HG02852 (cell line): ENCODE measurements at regions not wholly inside any gene's neighbourhood (a gene's known extent, or its start where the extent isn't known, plus 50 kb on each side); places are given as distances from the start of the nearest gene placed in this dataset.
"Not testable (repeated sequence)": the region's sequence is repeated elsewhere in the genome, so short reads cannot be mapped to it uniquely, and the experiment has no call there.

Experiments
- ATAC-seq: cut with Tn5 transposase; IDR thresholded peaks from one replicate; pipeline ENCODE4 v1.9.1; 2021; ENCODE audit warnings: mild to moderate bottlenecking, moderate library complexity; ENCODE audit not compliant: unreplicated experiment

- no peak for ATAC-seq
Measured at GRCh38 chr5:53733853-53734252, 173.4 kb downstream of the NDUFS4 start.

GRCh38 chr5:53738105-53738504 lies 177.7 kb downstream of the NDUFS4 start:
- no peak for ATAC-seq

GRCh38 chr5:53739111-53739510 lies 178.7 kb downstream of the NDUFS4 start:
- no peak for ATAC-seq

GRCh38 chr5:53749621-53750020 lies 189.2 kb downstream of the NDUFS4 start:
- no peak for ATAC-seq

GRCh38 chr5:53752282-53752681 lies 191.8 kb downstream of the NDUFS4 start:
- not testable (repeated sequence) for ATAC-seq

- ATAC-seq = no peak
Measured at GRCh38 chr5:53766673-53767072, 206.2 kb downstream of the NDUFS4 start.

- peak; percentile 69 for ATAC-seq
Measured at GRCh38 chr5:53777864-53778618, 217.6 kb downstream of the NDUFS4 start.

- peak; percentile 51 for ATAC-seq
Measured at GRCh38 chr5:53779541-53779981, 219.1 kb downstream of the NDUFS4 start.

GRCh38 chr5:53782620-53783019 lies 222.2 kb downstream of the NDUFS4 start:
- ATAC-seq = no peak

- no peak for ATAC-seq
Measured at GRCh38 chr5:53783624-53784228, 223.3 kb downstream of the NDUFS4 start.

GRCh38 chr5:53784596-53784995 lies 224.2 kb downstream of the NDUFS4 start:
- ATAC-seq = no peak

GRCh38 chr5:53785924-53786323 lies 225.5 kb downstream of the NDUFS4 start:
- ATAC-seq = no peak

- no peak for ATAC-seq
Measured at GRCh38 chr5:53790026-53790425, 229.6 kb downstream of the NDUFS4 start.

GRCh38 chr5:53792338-53792737 lies 231.9 kb downstream of the NDUFS4 start:
- ATAC-seq = no peak

- ATAC-seq = not testable (repeated sequence)
Measured at GRCh38 chr5:53799644-53800043, 239.2 kb downstream of the NDUFS4 start.

- not testable (repeated sequence) for ATAC-seq
Measured at GRCh38 chr5:53808392-53808791, 248.0 kb downstream of the NDUFS4 start.

GRCh38 chr5:53814819-53815218 lies 254.4 kb downstream of the NDUFS4 start:
- ATAC-seq = no peak

- ATAC-seq = no peak
Measured at GRCh38 chr5:53815471-53815870, 255.0 kb downstream of the NDUFS4 start.

GRCh38 chr5:53817183-53817582 lies 256.7 kb downstream of the NDUFS4 start:
- ATAC-seq = no peak

GRCh38 chr5:53819482-53819881 lies 259.0 kb downstream of the NDUFS4 start:
- no peak for ATAC-seq

- ATAC-seq = peak; percentile 49
Measured at GRCh38 chr5:53820119-53820801, 259.8 kb downstream of the NDUFS4 start.

- ATAC-seq = peak; percentile 94
Measured at GRCh38 chr5:53820802-53821171, 260.3 kb downstream of the NDUFS4 start.
